ENCODE measurements at regions not wholly inside any gene's neighbourhood (a gene's known extent, or its start where the extent isn't known, plus 50 kb on each side); places are given as distances from the start of the nearest gene placed in this dataset.
"Not testable (repeated sequence)": the region's sequence is repeated elsewhere in the genome, so short reads cannot be mapped to it uniquely, and the experiment has no call there.

DNA sequence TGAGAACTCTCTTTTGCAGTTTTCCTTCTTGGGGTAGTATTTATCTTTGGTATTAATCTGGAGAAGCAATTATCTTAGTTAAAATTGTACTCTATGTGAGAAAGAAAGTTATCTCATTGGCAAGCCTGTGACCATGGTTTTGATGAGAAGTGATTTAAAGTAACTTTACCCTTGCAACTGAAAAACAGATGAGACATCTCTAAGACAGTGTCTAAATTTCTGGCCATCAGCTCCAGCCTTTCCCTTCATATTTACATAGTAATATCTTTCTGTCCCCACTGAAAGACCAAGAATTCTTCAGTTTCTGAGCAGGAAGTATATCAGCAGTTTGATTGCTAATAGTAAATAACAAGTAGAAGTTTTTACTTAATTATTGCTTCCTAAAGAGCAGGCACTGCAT, 386.1 kb upstream of the SYNCRIP start:
- no peak for DNase-seq

DNA sequence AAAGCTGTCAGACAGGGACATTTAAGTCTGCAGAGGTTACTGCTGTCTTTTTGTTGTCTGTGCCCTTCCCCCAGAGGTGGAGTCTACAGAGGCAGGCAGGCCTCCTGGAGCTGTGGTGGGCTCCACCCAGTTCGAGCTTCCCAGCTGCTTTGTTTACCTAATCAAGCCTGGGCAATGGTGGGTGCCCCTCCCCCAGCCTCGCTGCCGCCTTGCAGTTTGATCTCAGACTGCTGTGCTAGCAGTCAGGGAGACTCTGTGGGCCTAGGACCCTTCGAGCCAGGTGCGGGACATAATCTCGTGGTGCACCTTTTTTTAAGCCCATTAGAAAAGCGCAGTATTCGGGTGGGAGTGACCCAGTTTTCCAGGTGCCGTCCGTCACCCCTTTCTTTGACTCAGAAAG, 384.2 kb upstream of the SYNCRIP start:
- not testable (repeated sequence) for DNase-seq

- no peak for DNase-seq
Observed at GRCh38 chr6:86017236-86017635, 374.6 kb upstream of the SYNCRIP start.

DNA sequence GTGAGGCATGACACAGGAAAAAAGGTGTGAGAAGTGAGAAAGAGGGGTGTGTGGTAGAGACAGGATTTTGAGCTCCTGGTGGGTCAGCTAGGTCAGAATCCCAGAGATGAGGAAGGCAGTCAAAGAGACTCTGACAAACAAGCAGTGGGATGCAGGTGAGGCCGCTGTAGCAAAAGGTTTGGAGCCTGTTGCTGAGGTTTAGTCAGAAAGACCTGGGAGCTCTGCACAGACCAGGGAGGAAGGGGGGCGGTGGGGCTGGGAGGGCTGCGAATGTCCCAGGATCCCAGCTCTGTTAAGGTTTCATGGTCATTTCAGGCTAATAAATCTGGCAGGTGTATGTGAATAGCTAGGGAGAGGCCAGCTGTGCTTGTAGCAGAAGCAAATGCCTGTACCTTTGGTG, 373.9 kb upstream of the SYNCRIP start:
- DNase-seq = no peak

- no peak for DNase-seq
Observed at GRCh38 chr6:86016077-86016476, 373.4 kb upstream of the SYNCRIP start.

DNA sequence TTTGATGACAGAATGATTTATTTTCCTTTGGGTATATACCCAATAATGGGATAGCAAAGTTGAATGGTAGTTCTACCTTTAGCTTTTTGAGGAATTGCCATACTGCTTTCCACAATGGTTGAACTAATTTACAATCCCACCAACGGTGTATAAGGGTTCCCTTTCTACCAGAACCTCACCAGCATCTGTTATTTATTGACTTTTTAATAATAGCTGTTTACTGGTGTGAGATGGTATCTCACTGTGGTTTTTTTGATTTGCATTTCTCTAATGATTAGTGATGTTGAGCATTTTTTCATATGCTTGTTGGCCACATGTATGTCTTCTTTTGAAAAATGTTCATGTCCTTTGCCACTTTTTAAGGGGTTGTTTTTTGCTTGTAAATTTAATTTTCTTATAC, 370.3 kb upstream of the SYNCRIP start:
- DNase-seq = not testable (repeated sequence)

DNA sequence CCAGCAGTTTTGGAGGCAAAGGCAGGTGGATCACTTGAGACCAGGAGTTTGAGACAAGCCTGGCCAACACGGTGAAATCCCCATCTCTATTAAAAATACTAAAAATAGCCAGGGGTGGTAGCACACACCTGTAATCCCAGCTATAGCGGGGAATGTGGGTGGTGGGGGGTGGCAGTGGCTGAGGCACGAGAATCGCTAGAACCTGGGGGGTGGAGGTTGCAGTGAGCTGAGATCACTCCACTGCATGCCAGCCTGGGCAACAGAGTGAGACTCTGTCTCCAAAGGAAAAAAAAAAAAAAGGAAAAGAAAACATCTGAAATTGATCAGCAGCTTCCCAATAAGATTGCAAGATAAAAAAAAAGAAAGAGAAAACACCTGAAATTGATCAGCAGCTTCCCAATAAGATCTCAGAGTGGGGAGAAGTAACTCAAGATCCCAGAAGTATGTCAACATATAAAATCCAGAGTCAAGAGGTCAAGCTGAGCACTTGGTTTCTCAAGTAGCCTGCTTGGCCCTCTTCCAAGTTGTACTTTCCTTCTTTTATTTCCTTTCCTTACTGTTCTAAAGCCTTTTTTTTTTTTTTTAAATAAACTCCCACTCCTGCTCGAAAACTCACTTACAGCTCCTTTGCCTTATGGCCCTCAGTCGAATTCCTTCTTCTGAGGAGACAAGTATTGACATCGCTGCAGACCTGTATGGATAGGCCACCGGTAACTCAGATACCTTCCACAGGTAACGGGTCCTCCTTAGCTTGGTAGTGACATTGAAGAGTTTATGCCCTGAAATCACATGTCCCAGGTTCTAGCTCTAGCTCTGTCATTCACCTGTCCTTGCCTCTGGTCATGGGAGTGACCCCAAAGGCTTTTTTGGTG, 368.5 kb upstream of the SYNCRIP start:
- no peak for DNase-seq

DNA sequence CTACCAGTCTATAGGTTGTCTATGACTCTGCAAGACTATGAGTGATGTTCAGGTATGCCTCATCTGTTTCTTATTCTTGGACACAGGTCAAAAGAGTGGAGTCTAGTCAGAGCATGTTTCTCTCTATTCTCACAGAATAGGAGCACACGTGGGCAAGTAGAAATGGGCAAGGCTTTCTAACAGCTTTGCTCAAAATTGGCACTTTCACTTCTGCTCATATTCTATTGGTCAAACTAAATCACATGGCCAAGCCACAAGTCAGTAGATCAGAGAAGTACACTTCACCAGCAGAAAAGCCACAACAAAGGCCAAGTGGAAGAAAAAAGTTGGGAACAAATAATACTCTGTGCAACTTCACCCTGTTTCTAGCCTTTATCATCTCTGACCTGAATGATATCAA, 354.5 kb upstream of the SYNCRIP start:
- no peak for DNase-seq

GRCh38 chr6:85996034-85996375, 353.3 kb upstream of the SYNCRIP start:
- no peak for DNase-seq

DNA sequence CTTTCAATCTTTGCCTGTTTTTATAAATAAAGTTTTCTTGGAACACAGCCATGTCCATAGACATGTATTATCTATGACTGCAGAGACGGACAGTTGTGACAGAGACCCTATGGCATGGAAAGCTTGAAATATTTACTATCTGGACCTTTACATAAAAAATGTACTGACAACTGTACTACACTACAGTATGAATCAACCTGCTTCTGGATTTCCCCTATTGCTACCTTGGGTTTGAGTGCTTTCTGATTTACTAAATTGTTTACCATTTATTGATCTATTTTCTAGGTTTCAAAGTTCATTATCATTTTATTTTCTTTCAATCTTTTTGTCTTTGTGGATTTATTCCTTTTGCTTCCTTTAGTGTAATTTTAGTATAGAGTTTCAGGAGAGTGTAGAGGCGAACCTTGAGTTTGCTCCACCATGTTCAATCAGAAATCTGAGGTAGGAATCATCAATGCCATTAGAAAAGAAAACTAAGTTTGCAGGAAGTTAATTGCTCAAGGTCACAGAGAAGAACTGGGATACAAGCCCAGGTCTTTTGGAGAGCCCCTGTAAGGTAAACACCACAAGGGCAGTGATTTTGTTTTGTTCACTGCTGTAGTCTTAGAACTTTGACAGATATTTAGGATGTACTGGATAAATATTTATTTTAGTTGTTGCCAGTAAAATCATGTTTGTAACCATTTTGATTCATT, 352.8 kb upstream of the SYNCRIP start:
- DNase-seq = no peak

DNA sequence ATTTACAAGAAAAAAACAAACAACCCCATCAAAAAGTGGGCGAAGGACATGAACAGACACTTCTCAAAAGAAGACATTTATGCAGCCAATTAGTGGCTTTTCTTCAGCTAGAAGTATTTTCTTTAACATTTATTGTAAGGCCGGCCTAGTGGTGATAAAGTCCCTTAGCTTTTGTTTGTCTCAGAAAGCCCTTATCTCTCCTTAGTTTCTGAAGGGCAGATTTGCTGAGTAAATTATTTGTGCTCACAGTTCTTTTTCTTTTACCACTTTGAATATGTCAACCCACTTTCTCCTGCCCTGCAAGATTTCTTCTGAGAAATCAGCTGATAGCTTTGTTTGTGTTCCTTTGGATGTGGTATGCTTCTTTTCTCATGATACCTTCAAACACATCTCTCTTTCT, 344.0 kb upstream of the SYNCRIP start:
- no peak for DNase-seq

- no peak for DNase-seq
Observed at GRCh38 chr6:85983032-85983659, 340.5 kb upstream of the SYNCRIP start.

DNA sequence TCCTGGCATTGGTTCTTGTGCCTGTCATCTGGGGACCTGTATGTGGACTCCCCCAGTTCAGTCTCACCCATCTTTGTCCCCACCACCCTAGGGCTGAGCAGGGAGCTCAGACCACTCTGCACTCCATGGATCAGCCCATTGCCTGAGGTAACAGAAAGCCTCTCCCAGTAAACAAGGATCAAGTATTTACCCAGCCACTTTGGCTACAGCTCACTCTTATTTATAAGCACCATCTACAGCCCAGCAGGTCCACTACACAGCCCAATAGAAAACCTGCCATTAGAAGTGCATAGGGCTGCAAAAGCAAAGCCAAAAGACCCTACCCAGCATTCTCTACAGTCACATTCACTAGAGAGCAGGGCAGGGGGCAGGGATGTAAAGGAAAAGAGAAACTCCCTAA, 335.0 kb upstream of the SYNCRIP start:
- no peak for DNase-seq

DNA sequence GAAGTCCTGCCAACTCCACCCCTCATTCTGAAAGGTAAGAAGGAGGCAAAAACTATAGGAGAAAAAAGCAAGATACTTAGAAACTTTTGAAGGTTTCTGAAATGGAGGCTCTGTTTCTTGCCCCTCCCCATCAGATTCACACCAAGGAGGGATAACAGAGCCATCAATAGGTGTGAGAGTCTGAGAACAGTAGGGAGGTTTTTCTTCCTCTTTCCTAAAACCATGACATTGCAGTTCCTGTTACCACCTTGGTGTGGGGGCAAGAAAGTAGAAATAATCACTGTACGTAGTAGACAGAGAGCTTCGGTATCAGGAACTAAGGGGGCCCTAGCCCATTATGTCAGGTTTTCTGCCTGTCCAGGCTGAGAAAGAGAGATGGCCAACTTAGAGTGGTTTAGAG, 333.3 kb upstream of the SYNCRIP start:
- no peak for DNase-seq

DNA sequence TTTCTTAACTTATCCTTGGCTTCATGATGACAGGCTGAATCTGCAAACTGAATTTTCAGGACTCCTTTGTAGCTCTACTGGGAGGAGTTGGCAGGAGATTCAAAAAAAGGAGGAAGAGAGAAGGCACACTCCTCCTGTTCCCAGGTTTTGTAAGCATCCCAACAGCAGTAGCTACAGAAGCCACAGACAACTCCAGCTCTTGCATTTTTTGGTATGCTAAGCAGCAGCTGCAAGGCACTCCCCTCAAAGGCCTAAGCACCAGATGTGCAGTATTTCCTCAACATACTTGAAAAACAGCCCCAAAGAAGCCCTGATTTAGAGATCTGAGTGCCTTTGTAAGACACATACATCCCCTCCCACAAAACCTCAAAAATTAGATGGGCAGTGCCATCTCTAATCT, 328.6 kb upstream of the SYNCRIP start:
- DNase-seq = no peak

GRCh38 chr6:85966828-85967227, 324.1 kb upstream of the SYNCRIP start:
- DNase-seq = no peak

DNA sequence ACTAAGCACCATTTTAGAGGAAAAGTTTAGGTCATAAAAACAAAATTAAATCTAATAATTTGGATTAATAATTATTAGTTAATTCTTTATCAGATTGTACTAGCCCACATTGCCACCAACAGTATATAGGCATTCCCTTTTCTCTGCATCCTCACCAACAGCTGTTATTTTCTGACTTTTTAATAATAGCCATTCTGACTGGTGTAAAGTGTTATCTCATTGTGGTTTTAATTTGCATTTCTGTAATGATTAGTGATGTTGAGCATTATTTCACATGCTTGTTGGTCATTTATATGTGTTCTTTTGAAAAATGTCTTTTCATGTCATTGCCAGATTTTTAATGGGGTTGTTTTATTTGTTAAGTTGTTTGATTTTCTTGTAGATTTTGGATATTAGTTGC, 319.1 kb upstream of the SYNCRIP start:
- no peak for DNase-seq

- no peak for DNase-seq
Observed at GRCh38 chr6:85961125-85961524, 318.4 kb upstream of the SYNCRIP start.

GRCh38 chr6:85948481-85948880, 305.8 kb upstream of the SYNCRIP start:
- no peak for DNase-seq

DNA sequence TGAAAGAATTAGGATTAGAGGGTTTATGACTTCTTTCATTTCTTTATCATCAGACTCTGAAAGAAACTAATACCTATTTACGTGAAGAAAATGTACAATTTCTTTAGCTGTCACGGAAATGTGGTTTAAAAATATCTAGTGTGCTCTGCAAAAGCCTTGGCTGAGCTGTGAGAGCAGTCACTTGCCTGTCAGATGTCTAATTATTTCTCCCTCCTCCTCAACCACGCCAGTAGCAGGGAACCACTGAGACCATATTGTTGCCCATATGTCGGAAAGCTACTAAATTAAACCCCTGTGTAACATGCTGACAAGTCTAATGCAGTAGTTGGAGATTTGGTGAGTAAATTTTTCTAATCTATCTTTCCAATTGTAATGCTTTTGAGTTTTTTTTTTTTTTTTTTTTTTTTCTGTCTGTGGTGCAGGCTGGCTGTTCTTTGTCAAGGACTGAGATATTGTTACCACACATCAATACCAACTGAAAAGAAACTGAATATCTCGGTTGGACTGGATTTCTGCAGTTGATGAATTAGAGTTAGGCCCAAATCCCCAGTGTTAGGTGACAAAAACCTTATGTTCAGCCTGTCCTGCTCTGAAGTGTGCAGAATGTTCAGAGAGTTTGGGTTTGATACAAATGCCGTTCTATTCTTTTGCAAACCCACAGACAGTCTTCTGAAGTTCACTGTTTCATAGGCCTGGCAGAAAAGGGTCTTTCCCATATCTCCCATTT, 302.9 kb upstream of the SYNCRIP start:
- no peak for DNase-seq

GRCh38 chr6:85944776-85945175, 302.1 kb upstream of the SYNCRIP start:
- no peak for DNase-seq

GRCh38 chr6:85942844-85943243, 300.2 kb upstream of the SYNCRIP start:
- no peak for DNase-seq

- DNase-seq = no peak
Observed at GRCh38 chr6:85936916-85937315, 294.2 kb upstream of the SYNCRIP start.

All from NCI-H1092 (cell line).